ENCODE measurements at regions not wholly inside any gene's neighbourhood (a gene's known extent, or its start where the extent isn't known, plus 50 kb on each side); places are given as distances from the start of the nearest gene placed in this dataset.

- Mint-ChIP-seq H3K27me3 (peaks cover 6% of the 10 kb centered on the region in 2 donors), H3K9me3 (no peaks in the 10 kb centered on the region), H3K4me1 (ENCODE audit: low read depth in 2 of 2) (no peaks in the 10 kb centered on the region), H3K36me3 (no peaks in the 10 kb centered on the region), H3K27ac (no peak overlapping the region), H3K4me3 (no peak overlapping the region)
- ATAC-seq (no peak), DNase-seq (ENCODE audit: low spot score) (no peak)
Observed at GRCh38 chr1:164480285-164480907, 78.6 kb upstream of the PBX1 start.

- DNase-seq (ENCODE audit: low spot score), result no peak
Observed at GRCh38 chr1:164495905-164496304, 63.1 kb upstream of the PBX1 start.

GRCh38 chr1:164498792-164499191 lies 60.2 kb upstream of the PBX1 start:
- H3K27me3 Mint-ChIP-seq, result peaks cover 7 to 10% of the 10 kb centered on the region in 2 donors

More at GRCh38 chr1:164495905-164496304, 63.1 kb upstream of the PBX1 start:
- Mint-ChIP-seq H3K36me3 (no peaks in the 10 kb centered on the region), H3K4me3 (no peak overlapping the region), H3K27ac (no peak overlapping the region), H3K4me1 (ENCODE audit: low read depth in 2 of 2) (no peaks in the 10 kb centered on the region), H3K9me3 (no peaks in the 10 kb centered on the region), H3K27me3 (peaks cover 7 to 9% of the 10 kb centered on the region in 2 donors)
- ATAC-seq, result no peak

GRCh38 chr1:164504749-164505148 lies 54.2 kb upstream of the PBX1 start:
- H3K36me3 Mint-ChIP-seq, result peaks cover 14% of the 10 kb centered on the region
- ATAC-seq, result no peak
- H3K27ac Mint-ChIP-seq, result no peak overlapping the region

More at GRCh38 chr1:164498792-164499191, 60.2 kb upstream of the PBX1 start:
- ATAC-seq (no peak), DNase-seq (ENCODE audit: low spot score) (no peak)
- Mint-ChIP-seq H3K9me3 (peaks cover 13% of the 10 kb centered on the region), H3K27ac (no peak overlapping the region), H3K36me3 (peaks cover 14% of the 10 kb centered on the region), H3K4me1 (ENCODE audit: low read depth in 2 of 2) (no peaks in the 10 kb centered on the region), H3K4me3 (no peak overlapping the region)

More at GRCh38 chr1:164504749-164505148, 54.2 kb upstream of the PBX1 start:
- peaks cover 0 to 4% of the 10 kb centered on the region in 2 donors for H3K27me3 Mint-ChIP-seq
- DNase-seq (ENCODE audit: low spot score), result no peak
- H3K4me3 Mint-ChIP-seq, result no peak overlapping the region
- peaks cover 13% of the 10 kb centered on the region for H3K9me3 Mint-ChIP-seq
- no peaks in the 10 kb centered on the region for H3K4me1 Mint-ChIP-seq (ENCODE audit: low read depth in 2 of 2)

Data from natural killer cell treated with Interleukin-12 subunit alpha and Interleukin-12 subunit beta and Interleukin-15 and Interleukin-18, amount 100 ng/mL, for 72 hours (primary cell).